Testis (tissue), 2 donors: ENCODE measurements at regions not wholly inside any gene's neighbourhood (a gene's known extent, or its start where the extent isn't known, plus 50 kb on each side); places are given as distances from the start of the nearest gene placed in this dataset.

Experiments used
- DNase-seq: peaks from one replicate; pipeline ENCODE4 v3.0.0-alpha.2; 2019
- H3K27ac ChIP-seq, 2 donors: fragments of 200-600 bp; sonication (generic); one replicate each; pipeline ENCODE4 v1.5.1; 2019
- H3K27me3 ChIP-seq: fragments of 200-600 bp; sonication (generic); one replicate; pipeline ENCODE4 v1.5.1; 2019
- H3K36me3 ChIP-seq: fragments of 200-600 bp; sonication (generic); one replicate; pipeline ENCODE4 v1.5.1; 2017; ENCODE audit warnings: low read depth; ENCODE audit errors: missing control alignments
- H3K4me1 ChIP-seq: fragments of 200-600 bp; sonication (generic); one replicate; pipeline ENCODE4 v1.5.1; 2019
- H3K4me3 ChIP-seq, 2 donors: fragments of 200-600 bp; sonication (generic); one replicate each; pipeline ENCODE4 v1.5.1; 2017 to 2019
- H3K9me3 ChIP-seq: fragments of 200-600 bp; sonication (generic); one replicate; pipeline ENCODE4 v1.5.1; 2017
- POLR2A ChIP-seq: fragments of 450-650 bp; IDR thresholded peaks from one replicate; pipeline ENCODE4 v1.6.1; 2017; ENCODE audit warnings: antibody characterized with exemption, mild to moderate bottlenecking, moderate library complexity
- WGBS, 2 donors: methylation state at CpG; one replicate each; pipeline ENCODE4 v1.1.5; 2018; 5-methylcytosine and 5-hydroxymethylcytosine counted together
- intact Hi-C: fragments of 100-400 bp; cut with DNase I; formaldehyde crosslinking; loops from one replicate; pipeline ENCODE4 v1.15.1; 2023; ENCODE audit warnings: low total_unique reads
- TF ChIP-seq, protein P1 (sequence below), 3 experiments: fragments of 450-650 bp in 2 of 3; fragments of 200-600 bp in 1 of 3; sonication (generic) in 1 of 3; IDR thresholded peaks; one replicate each; pipeline ENCODE4 v1.5.1; 2016 to 2019; ENCODE audit warnings: antibody characterized with exemption in 3 of 3, mild to moderate bottlenecking in 2 of 3, moderate library complexity in 1 of 3

DNA sequence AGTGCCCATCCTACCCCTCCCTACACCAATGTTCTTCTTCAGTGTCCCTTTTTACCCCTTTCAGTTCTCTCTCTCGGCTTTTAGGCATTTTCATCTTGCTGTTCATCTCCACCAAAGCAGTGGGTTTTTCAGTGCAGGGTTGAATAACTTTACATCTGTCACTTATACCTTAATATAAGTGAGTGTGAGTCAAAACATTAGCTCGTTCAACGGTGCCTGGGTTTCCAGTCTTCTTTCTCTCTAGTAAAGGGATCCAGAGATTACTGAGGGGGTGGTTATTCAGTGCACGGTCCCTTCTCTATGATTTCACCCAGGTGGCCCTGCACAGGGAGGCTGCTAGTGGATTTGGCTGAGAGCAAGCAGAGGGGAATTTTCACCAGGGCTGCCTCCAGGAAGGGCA, 210.6 kb upstream of the CDH5 start:
- WGBS, 2 donors = 83 to 95% methylated on average over 4 of the region's 4 CpGs
- H3K27ac ChIP-seq = no peak overlapping the region
- no peaks in the 10 kb centered on the region for H3K9me3 ChIP-seq
- no peaks in the 10 kb centered on the region for H3K4me1 ChIP-seq
- H3K27me3 ChIP-seq = no peaks in the 10 kb centered on the region
- no peaks in the 10 kb centered on the region for H3K36me3 ChIP-seq
- no peak for DNase-seq
- no peak overlapping the region for H3K4me3 ChIP-seq
- TF ChIP-seq, protein P1, sequence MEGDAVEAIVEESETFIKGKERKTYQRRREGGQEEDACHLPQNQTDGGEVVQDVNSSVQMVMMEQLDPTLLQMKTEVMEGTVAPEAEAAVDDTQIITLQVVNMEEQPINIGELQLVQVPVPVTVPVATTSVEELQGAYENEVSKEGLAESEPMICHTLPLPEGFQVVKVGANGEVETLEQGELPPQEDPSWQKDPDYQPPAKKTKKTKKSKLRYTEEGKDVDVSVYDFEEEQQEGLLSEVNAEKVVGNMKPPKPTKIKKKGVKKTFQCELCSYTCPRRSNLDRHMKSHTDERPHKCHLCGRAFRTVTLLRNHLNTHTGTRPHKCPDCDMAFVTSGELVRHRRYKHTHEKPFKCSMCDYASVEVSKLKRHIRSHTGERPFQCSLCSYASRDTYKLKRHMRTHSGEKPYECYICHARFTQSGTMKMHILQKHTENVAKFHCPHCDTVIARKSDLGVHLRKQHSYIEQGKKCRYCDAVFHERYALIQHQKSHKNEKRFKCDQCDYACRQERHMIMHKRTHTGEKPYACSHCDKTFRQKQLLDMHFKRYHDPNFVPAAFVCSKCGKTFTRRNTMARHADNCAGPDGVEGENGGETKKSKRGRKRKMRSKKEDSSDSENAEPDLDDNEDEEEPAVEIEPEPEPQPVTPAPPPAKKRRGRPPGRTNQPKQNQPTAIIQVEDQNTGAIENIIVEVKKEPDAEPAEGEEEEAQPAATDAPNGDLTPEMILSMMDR (IDR thresholded peaks at IDR 0.05) = no peak
- TF ChIP-seq POLR2A = no peak
- intact Hi-C loops = no loop called here

DNA sequence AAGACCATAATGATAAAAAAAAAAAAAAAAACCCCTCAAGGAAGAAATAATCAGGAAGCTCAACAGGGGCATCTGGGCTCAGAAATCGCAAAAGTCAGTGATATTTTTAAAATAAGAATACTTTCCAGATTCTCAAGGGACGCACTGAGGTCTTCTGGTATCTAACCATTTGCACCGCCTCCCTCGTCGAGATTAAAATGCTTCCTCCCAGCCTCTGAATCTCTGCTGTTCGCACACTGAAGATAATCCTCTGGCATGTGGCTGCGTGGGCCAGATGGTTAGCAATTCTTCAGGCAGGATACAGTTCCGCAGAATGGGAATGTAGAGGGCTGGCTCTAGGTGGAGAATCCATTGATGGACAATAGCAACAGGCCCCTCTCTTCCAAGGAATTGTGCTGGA, 211.7 kb upstream of the CDH5 start:
- Histone ChIP-seq H3K4me3 (no peak overlapping the region), H3K36me3 (no peaks in the 10 kb centered on the region), H3K27me3 (no peaks in the 10 kb centered on the region), H3K9me3 (no peaks in the 10 kb centered on the region), H3K27ac (no peak overlapping the region), H3K4me1 (no peaks in the 10 kb centered on the region)
- intact Hi-C loops = no loop called here
- DNase-seq = no peak
- TF ChIP-seq POLR2A = no peak
- TF ChIP-seq, protein P1 (IDR thresholded peaks at IDR 0.05) = no peak
- 74 to 86% methylated on average over 8 of the region's 8 CpGs for WGBS, 2 donors

DNA sequence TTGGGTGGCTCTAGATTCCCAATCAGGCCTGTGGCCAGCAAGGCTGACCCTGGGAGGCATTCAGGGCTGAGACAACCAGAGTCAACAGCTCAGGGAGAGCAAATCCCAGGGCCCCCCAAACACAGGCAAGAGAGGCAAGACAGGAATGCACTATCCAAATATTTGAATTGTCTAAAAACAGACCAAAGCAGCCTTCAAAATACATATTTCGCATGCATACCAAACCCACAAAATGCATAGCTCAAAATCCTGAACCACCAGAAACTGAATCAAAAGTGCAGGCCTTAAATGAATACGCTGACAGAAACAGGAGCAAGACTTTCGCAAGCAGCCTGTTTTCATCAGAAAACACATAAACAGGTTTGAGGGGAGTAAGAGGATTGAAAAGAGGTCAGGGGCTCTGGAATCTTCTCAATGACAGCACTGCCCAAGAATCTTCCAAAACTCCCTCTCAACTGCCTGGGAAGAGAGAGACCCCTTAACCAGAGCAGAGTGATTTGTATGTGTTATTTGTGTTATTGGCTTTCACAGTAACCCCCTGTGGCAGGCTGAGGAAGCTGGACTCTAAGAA, 213.6 kb upstream of the CDH5 start:
- H3K4me1 ChIP-seq = no peaks in the 10 kb centered on the region
- no peak overlapping the region for H3K4me3 ChIP-seq
- no peaks in the 10 kb centered on the region for H3K9me3 ChIP-seq
- no peaks in the 10 kb centered on the region for H3K27me3 ChIP-seq
- no peaks in the 10 kb centered on the region for H3K36me3 ChIP-seq
- no peak for TF ChIP-seq POLR2A
- TF ChIP-seq, protein P1 (IDR thresholded peaks at IDR 0.05) = no peak
- no peak overlapping the region for H3K27ac ChIP-seq
- intact Hi-C loops = no loop called here
- DNase-seq = no peak
- WGBS, 2 donors = 88 to 91% methylated on average over 3 of the region's 3 CpGs

DNA sequence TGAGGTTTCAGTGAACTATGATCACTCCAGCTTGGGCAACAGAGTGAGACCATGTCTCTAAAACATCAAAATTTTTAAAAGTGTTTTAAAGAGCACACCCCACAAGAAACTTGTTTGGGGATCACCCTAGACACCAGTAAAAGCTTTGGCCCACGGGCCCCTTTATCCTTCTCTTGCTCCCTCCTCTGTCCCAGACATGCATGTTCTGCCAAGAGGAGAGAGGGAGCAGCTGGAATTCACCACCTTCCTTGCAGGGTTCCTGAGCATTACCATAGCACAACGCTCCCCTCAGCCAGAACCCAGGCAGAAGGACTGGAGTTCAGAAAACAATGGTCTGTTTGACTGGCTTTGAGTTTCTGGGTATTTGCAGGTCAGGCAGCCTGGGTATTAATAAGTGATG, 214.3 kb upstream of the CDH5 start:
- Histone ChIP-seq H3K36me3 (no peaks in the 10 kb centered on the region), H3K4me1 (no peaks in the 10 kb centered on the region), H3K27ac (no peak overlapping the region), H3K9me3 (no peaks in the 10 kb centered on the region), H3K4me3 (no peak overlapping the region), H3K27me3 (no peaks in the 10 kb centered on the region)
- intact Hi-C loops = no loop called here
- DNase-seq = no peak
- TF ChIP-seq, protein P1 (IDR thresholded peaks at IDR 0.05) = no peak
- TF ChIP-seq POLR2A = no peak
- 70 to 78% methylated on average over 2 of the region's 2 CpGs for WGBS, 2 donors

DNA sequence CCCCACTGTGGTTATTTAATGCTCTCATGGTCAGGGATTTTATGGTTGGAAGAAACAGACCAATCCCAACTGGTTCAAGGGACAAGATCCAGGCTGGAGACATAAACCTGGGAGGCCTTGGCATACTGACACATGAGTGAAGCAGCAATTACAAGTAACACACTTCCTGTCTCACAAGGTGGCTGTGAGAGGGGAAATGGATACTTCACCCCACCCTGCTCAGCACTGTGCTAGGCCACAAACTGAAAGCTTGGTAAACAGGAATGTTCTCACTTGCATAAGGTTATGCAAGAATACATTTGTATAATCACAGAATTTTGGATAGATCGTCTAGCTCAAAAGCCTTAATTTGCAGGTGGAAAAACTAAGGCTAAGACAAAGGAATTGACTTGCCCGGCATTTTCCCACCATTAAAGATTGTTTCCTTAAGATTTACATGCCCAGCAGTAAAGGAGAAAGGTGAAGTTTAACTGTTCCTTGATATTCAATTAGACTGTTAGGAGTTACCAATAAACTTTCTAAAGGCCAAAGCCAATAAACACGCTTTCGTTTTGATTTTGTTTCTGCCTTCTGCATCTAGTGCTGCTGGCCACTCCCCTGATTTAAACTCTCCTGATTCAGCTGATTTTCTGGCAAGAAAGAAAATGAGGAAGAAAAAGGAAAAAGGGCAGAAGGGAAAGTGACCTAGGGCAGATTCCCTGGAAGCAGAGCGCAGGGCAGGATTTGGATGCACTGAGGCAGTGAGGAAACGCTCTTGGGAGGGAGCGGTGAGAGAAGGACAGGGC, 215.6 kb upstream of the CDH5 start:
- 78 to 82% methylated on average over 7 of the region's 7 CpGs for WGBS, 2 donors
- Histone ChIP-seq H3K27me3 (no peaks in the 10 kb centered on the region), H3K9me3 (no peaks in the 10 kb centered on the region), H3K4me1 (no peaks in the 10 kb centered on the region), H3K27ac (no peak overlapping the region), H3K36me3 (no peaks in the 10 kb centered on the region), H3K4me3 (no peak overlapping the region)
- no peak for DNase-seq
- intact Hi-C loops = no loop called here
- TF ChIP-seq, protein P1 (IDR thresholded peaks at IDR 0.05) = no peak
- TF ChIP-seq POLR2A = no peak
